ENCODE measurements at regions not wholly inside any gene's neighbourhood (a gene's known extent, or its start where the extent isn't known, plus 50 kb on each side); places are given as distances from the start of the nearest gene placed in this dataset.

DNA sequence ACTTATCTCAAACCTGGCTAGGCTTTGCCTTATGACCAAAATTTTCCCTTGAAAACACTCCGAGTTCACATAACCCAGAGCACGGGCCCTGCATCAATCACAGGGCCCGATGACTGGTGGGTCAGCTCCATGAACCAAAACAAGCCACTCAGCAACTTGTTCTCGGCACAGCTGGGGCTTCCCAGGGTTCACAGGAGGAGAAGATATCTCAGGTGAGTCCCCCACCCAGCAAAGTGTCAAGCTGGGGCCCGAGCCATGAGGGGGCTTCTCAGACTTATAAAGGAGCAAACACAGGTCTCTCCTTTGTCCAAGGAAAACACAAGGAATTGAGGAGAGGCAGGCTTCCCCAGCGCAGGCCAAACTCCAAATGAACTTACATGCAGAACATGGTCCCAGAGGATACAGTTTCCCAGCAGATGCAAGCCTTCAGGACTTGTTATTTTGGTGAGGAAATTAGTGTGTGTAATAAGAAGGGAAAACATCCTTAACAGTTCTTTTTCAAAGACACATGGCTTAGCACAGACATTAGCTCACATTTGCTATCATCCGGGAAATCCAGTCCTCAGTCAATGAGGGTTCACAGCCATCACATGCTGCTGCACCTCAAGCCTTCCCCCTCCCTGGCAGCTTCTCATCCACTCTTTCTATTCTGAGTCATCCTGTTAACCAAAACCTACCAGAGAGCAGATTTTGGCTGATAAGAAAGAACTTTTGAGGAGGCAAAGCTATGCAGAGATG lies 98.1 kb upstream of the NFIA start:
- peak; percentile 43 for DNase-seq

DNA sequence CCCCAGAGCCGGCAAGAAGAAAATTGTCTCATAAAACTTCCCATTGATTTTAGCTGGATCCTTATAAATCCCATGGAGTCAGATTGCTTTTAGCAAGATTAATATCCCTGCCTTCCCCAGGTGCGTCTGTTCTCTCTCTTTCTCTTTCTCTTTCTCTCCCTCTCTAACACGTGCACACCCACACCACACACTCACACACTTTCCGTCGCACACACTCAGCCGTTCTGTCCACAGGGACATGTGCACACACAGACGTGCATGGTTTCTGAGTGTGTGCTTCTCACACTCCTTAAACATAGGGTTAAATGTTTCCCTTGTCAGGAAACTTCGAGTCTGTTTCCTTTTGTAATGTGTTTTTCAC lies 98.7 kb upstream of the NFIA start:
- no peak for DNase-seq

DNA sequence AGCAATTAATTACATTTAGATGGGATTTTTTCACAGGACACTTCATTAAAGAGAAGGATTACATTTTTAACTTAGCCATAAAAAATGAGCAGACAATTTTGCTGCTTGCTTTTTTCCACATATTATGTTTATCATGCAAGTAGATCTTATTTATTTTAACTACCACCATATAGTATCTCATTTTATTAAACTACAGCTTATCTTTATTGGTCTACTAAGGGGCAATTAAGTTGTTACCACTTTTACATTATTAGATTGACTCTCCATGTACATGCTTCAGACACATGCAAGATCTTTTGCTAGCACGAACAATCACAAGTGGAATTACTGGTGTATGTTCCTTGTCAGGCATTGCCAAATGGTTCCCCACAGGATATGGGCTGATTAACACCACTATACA lies 99.8 kb upstream of the NFIA start:
- DNase-seq, result no peak

DNA sequence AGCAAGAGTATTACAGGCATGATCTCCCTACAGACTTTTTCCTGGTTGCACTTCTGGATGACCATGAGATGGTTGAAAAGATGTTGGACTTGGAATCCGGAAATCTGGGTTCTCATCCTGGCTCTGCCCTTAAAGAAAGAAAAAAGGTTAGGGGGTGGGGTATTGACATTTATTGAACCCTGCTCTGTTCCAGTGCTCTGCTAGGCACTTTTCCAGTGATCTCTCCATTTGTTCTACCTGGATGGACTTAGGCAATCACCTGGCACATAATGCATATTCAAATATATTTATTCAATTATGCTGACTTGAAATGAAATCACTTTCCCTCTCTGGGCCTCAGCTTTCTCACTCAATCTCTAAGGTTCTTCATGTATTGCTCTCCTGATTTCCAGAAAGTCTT lies 101.0 kb upstream of the NFIA start:
- no peak for DNase-seq

DNA sequence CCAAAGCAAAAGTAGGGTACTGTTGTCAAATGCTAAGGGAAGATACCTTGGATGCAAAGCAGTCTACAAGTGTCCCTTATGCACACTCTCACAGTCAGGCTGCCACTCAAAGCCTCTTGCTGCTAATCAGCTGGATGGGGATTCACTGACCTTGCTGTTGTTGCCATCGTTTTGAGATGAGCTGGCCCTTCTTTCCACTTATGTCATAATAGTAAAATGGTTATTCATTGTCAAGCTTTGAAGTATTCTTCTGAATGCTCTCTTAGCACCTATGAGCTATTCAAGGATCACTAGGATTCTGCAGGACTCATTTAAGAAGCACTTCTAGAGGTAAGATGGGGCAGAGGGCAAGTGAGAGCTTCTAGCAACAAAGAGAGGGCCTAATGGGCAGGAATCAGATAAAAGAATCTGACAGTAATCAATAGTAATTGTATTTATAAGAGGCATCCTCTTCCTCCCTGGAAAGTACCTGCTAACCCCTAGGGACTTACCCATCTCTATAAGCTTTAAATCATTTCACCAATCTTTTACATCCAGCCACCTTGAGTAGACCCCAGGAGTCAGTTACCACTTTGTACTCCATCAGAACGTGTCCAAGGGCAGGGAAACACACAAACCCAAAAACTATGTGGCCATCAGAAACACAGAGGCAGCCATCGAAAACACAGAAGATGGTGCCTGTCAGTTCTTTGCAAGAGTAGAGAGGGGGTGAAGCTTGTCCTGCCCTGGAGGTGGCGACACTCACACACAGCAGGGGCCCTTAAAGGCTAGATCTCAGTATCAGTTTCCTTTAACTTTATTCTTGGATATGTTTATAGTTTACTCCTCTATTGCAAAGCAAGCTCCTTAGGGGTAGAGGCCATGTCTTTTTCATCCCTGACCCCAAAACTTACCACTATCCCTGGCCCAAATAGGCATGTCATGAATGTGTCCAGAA lies 103.7 kb upstream of the NFIA start:
- DNase-seq, result peak; percentile 51

DNA sequence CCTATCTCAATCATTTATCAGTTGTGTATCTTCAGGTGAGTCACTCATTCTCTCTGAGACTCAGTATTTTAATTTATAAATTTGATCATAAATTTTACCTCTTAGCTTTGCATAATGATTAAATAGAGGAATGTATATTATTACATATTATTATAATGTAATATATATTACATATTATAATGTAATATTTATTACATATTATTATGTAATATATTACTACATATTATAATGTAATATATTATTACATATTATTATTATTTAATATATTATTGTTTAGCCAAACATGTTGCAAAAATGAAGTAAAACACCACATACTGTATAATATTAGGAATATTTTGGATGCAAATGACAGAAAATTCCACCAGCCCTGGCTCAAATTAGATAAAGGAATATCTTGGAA lies 104.7 kb upstream of the NFIA start:
- no peak for DNase-seq

DNA sequence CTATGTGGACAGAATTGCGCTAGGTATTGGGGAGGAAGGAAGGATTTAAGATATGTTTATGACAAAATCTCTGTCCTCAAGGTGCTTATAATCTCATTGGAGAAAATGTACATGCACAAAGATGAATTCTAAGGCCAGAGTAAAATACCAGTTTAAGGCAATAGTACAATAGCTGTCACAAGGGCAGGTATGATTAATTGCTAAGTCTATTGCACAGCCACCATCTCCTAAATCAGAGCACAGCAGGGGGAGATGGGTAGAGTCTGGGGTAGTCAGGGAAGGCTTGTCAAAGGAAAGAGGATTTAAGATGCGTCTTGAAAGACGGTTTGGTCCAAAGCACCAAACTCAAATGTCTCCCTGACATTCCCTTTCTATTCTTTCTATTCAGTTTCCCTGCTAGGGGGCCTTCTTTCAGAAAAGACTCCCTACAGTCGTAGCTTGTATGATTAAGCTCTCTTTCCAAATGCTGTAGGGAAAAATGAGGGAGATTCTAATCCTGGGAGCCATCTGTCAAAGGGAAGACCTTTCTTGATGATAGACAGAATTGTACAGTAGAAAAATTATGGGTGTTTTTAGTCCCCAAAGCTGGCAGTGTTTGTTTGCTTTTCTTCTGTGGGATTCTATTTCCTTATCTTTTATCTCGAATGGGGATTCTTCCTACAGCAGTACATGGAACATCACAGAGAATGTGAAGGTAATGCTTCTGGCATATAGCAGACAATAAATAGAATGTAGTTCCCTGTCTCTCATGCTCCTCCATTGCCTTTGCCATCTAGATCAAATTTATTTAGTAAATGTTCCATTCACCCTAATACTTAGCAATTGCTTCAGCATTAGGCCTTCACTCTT lies 107.6 kb upstream of the NFIA start:
- DNase-seq, result no peak

DNA sequence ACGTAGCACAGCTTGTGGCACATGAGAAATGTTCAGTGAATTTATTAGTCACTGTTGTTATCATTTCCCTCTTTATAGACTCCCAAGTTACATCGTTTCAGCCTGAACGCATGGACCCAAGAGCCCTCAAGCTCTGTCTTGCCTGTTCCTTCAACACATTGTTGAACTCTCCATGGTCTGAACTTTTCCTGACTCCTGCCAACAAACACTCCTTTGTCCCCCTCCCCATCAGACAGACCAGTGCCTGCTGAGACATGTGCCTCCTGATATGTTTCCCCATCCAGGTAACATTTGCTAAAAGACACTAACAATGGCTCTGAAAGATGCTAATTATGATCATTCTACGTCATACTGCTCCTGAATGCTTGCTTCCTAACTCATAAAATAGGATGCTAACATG lies 108.7 kb upstream of the NFIA start:
- no peak for DNase-seq

DNA sequence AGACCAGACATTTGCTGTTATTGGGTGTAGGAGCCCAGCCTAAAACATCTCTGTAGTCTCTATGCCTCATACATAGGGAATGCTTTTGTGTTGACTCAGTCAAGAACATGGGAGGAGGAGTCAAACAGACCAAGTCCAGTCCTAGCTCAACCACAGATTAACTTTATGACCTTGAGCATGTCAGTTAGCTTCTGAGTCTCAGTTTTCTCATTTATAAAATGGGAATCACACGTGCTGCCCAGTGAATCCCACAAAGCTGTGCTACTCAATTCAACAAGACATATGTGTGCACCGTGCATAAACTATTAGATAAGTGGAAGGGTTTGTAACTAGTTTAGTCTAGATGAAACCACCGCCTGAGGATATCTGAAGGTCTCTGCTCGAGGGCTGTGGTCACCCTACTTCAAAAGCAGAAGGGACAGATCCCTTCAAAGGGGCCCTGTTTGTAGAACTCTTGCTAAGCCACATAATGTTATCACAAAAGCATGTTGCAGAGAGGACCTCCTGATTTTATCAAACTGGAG lies 109.5 kb upstream of the NFIA start:
- DNase-seq, result peak; percentile 85

DNA sequence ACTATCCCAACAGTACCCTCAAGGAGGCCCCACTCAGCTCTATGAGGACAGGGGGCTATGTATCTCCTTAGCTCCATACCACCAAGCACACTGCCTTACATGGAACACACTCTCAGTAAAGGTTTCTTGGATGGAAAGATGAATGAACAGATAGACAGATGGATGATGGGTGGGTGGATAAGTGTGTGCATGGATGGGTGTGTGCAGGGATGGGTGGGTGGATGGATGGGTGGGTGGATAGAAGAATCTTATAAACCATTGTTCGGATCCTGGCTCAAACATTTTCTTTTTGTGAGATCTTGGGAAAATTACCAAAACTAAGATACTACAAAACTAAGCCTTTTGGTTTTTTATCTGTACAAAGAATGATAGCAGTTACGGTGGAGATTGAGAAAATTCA lies 111.0 kb upstream of the NFIA start:
- DNase-seq, result no peak

DNA sequence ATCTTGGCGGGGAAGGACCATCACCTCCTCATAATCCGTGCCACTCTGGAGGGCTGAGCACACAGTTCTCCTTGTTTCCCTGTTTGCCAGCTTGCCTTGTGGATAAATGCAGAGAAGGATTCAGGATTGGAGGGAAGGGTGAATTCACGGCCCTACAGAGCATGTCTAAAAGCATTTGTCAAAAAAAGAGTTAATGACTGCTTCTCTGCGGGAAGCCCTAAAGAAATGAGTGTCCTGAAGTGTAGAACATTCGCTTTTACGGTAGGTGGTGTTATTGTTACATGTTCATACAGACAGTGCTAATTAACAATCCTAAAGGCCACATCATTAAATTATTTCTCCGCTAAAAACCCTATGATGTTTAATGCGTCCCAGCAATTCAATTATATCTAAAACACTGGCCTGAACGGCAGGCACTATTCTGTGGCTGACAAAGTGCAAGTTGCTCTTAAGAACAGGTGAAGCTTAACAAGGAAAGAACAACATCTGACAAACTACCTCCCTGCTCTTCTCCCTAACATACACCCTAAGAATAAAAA lies 112.3 kb upstream of the NFIA start:
- DNase-seq, result peak; percentile 44

DNA sequence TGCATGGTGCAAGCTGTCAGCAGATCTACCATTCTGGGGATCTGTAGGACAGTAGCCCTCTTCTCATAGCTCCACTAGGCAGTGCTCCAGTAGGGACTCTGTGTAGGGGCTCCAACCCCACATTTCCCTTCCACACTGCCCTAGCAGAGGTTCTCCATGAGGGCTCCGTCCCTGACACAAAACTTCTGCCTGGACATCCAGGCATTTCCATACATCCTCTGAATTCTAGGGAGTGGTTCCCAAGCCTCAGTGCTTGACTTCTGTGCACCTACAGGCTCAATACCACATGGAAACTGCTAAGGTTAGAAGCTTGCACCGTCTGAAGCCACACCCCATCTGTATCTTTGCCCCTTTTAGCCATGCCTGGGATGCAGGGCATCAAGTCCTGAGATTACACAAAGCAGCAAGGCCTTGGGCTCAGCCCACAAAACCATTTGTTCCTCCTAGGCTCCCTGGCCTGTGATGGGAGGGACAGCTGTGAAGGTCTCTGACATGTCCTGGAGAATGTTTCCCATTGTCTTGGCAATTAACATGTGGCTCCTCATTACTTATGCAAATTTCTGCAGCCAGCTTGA lies 117.0 kb upstream of the NFIA start:
- no peak for DNase-seq

DNA sequence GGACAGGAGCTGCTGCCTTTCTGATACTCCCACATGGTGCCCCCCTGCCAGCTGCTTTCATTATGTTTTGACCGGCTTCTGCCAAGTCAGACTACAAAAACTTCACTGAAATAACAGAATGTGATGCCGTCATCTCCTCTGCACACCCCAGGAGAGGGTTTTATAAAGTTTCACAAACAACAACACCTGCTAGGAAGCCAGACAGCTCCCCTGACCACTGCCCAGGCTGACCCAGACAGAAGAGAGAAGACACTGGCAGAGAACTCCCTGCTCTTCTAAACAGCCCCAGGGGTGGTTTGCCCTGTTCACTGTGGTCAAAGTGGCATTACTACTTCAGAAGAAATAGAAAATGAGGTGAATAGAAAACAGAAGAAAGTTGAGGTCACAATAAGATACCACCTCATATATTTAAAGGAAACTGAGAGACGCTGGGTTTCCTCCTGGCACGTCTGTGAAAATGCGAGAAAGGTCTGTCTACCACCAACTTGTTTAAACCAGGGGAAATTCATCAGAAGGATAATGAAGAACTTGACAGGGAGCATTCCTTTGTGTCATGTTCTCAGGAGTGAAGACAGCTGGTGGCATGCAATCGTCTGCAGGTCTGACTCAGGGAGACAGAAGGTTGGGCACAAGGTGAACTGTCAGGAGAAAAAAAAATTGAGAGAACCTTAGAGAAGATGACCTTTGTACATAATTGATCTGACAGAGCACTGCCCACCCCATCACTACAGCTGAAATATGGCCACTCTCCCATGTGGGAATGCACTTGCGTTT lies 119.0 kb upstream of the NFIA start:
- DNase-seq, result no peak

DNA sequence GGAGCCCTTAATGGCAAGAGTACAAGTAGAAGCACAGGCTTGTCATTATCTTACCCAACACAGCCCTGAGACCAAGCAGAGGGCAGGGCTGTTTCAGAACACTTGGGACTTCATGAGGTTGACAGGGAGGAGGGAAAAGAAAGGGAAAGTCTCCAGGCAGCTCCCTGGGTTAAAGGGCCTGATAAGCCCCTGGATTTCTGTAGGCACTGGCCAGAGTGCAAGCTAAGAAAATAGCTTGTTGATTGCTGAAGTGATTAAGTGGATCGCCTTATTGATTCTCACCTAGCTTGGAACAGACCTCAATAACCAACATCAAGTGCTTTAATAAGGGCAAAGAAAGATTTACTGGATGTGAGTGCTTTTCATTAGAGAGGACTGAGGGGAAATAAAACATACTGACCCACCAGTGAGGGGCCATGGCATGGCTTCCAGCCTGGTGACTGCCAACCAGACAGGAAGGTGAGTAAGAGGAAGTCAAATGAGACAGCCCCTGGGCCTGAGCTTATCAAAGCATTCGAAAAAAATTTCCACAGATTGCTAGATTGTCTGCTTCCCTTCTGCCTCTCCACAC lies 121.4 kb upstream of the NFIA start:
- peak; percentile 38 for DNase-seq

DNA sequence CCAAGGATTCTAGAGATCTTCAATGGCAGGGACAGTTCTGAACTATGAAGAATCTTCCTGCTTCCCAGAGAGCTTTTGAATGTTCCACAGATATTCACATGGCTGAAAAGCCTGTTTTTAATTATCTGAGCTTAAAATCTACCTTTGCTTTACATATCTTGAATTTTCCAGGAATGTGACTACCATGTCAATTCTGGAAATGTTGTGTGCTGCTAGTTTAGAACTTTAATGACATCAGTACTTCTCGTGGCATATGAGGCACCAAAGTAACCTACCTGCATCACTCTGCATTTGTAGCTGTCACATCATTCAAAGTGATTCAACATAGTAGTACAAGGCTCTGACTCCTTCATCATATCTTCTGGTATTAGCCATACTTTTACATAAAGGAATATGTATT lies 122.7 kb upstream of the NFIA start:
- DNase-seq, result no peak

DNA sequence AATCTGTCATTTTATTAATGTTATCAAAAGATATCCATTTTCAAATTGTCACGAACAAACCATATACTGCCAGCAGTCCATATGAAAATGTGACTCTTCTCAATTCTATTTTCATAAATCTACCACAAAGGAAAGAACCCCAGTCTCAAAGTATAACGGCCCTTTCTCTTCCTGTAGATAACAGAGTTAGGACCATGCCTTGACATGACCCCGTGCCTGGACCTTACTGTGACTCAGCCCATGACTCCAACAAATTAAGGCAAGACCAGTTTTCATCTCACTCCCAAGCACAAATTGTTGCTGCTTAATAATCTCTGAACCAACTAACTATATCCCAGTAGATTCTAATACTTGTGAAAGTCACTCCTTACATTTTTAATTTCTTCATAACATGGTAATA lies 124.4 kb upstream of the NFIA start:
- DNase-seq, result no peak

DNA sequence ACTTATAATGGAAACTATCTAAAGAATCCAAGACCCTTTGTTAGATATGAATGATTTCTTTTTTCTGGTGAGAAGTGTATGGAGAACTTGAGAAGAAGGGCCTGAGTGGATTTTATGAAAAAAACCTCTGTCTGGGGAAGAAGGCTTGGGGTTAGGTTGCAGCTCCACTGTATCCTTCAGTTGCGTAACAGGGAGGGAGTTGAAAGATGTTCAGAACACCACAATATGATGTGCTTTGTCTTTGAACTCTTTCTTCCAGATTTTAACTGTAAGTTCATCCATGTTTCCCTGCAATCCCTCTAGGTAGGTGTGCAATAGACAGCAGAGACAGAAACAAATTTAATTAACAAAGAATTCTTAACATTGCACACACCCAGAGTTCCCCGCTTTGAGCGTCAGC lies 125.8 kb upstream of the NFIA start:
- DNase-seq, result no peak

DNA sequence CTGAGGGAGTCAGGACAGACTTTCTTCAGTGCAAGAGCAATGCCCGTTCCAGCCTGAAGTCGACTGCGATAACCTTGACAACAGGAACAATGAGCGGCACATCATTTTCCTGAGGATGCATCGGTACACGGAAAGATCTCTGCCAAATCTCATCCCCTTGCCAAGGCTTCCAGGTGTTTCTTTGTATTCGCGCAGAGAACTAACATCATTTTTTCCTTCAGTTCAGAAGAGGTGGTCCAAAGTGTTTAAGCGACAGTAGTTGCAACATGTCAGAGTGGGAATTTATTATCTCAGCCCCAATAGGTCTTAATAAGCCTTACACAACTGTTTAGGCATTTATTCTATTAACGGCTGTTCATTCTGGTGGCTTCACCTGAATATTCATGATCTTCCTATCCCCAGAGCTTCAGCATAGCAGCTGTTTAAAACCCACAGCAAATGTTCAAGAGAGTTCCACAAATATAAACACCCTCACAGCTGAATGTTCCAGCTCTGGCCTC lies 129.7 kb upstream of the NFIA start:
- DNase-seq, result no peak

DNA sequence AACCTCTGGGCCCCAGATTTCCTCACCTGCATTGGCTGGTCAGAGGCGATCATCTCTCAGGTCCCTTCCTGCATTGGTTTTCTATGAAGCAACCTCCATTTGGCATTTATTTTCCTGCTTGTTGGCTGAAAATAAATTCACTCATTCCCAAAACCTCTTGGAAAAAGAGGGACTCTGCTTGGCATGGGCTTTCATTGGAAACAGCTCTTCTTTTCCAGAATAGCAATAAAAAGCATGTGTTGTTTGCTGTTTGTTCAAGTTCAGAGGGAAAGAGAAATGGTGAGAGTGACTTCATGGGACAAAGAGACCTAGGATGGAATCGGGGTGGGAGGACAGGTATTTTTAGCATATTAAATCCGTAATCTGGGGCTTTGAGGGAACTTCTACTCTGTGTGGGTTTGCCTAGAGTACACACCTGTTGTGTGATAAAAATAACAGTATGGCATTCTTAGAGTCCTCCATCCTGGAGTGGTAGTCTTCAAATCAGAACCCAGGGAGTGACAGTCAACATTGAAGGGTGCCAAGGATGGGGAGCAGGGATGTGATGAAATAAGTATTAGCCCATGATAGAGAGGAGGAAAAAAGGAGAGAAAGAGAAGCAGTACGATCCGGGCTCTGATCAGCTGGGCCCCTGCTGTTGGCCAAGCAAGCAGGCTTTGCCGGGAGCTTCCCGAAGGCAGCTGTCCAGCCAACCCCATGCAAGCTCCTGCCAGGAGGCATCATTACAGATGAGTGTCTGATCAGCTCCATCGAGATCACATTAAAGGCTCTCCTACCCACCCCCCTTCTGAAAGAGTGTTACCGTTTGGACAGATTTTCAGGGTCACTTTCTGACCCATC lies 131.9 kb upstream of the NFIA start:
- no peak for DNase-seq

DNA sequence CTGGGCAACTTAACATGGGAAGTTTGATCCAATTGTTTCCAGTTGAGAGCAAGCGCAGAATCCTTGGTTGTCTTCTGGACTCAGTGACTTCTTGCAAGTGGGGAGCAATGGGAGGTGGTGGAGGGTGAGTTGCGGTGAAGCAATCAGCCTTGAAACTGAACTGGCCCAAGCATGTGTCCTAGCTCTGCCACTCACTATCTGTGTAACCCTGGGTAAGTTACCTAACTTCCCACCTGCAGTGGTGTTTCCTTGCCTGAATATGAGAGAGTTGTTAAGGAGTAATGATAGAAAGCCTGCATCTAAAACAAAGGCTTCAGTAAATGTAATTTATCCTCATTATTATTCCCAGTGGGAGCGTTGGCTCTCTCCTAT lies 132.5 kb upstream of the NFIA start:
- DNase-seq, result no peak
